Colonic mucosa (tissue), 4 donors: ENCODE measurements at regions not wholly inside any gene's neighbourhood (a gene's known extent, or its start where the extent isn't known, plus 50 kb on each side); places are given as distances from the start of the nearest gene placed in this dataset.

Source experiments
- DNase-seq: peaks from one replicate; pipeline ENCODE4 v3.0.0-alpha.2; 2020
- H3K27ac ChIP-seq: fragments of 200-600 bp; one replicate; pipeline ENCODE4 v1.8.0; 2021
- H3K27me3 ChIP-seq: fragments of 200-600 bp; one replicate; pipeline ENCODE4 v1.8.0; 2021
- H3K36me3 ChIP-seq: fragments of 200-600 bp; one replicate; pipeline ENCODE4 v1.8.0; 2021
- H3K4me1 ChIP-seq: fragments of 200-600 bp; one replicate; pipeline ENCODE4 v1.8.0; 2021; ENCODE audit warnings: mild to moderate bottlenecking
- H3K4me3 ChIP-seq: fragments of 200-600 bp; one replicate; pipeline ENCODE4 v1.8.0; 2021
- H3K9ac ChIP-seq, 2 donors: one replicate each; pipeline ENCODE4 v1.7.0; 2013; ENCODE audit warnings: control low read depth in 2 of 2, low read depth in 2 of 2, low read length in 2 of 2
- H3K9me3 ChIP-seq: fragments of 200-600 bp; one replicate; pipeline ENCODE4 v1.8.0; 2021
- intact Hi-C: fragments of 100-400 bp; cut with DNase I; formaldehyde crosslinking; loops from one replicate; pipeline ENCODE4 v1.14.1; 2022
- TF ChIP-seq, protein P1 (sequence below): fragments of 200-600 bp; IDR thresholded peaks from one replicate; pipeline ENCODE4 v1.8.0; 2022; ENCODE audit warnings: antibody characterized with exemption, mild to moderate bottlenecking
- donor health status: healthy.
- donor health status: DM: no; HTN: no; CAD: no.
- donor health status: DM: no; HTN: no; CAD: no.

DNA sequence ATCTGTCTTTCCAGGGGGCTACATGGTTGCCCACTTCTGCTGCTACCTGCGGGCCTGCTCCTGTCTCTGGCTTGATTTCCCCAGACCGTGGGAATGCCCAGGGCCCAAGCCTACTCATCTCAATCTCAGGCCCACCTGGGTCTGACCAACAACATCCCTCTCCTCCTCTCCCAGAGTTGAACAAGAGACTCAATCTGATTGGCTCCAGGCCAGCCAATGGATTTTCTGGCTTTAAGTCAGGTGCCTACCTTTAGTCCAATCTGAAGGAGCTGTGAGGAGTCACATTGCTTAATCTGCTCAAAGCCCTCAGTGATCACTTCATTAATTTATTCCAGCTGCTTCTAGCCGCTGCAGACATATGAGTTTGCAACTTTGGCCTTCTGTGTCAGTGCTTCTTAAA is 162.4 kb upstream of the KCNG1 start:
- DNase-seq: no peak
- intact Hi-C loops: no loop called here
- no peak overlapping the region for H3K27ac ChIP-seq
- no peak overlapping the region for H3K9ac ChIP-seq
- TF ChIP-seq, protein P1, sequence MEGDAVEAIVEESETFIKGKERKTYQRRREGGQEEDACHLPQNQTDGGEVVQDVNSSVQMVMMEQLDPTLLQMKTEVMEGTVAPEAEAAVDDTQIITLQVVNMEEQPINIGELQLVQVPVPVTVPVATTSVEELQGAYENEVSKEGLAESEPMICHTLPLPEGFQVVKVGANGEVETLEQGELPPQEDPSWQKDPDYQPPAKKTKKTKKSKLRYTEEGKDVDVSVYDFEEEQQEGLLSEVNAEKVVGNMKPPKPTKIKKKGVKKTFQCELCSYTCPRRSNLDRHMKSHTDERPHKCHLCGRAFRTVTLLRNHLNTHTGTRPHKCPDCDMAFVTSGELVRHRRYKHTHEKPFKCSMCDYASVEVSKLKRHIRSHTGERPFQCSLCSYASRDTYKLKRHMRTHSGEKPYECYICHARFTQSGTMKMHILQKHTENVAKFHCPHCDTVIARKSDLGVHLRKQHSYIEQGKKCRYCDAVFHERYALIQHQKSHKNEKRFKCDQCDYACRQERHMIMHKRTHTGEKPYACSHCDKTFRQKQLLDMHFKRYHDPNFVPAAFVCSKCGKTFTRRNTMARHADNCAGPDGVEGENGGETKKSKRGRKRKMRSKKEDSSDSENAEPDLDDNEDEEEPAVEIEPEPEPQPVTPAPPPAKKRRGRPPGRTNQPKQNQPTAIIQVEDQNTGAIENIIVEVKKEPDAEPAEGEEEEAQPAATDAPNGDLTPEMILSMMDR: no peak
- H3K9me3 ChIP-seq: no peaks in the 10 kb centered on the region
- H3K4me1 ChIP-seq: no peaks in the 10 kb centered on the region
- H3K36me3 ChIP-seq: no peaks in the 10 kb centered on the region
- H3K27me3 ChIP-seq: no peaks in the 10 kb centered on the region
- no peak overlapping the region for H3K4me3 ChIP-seq

DNA sequence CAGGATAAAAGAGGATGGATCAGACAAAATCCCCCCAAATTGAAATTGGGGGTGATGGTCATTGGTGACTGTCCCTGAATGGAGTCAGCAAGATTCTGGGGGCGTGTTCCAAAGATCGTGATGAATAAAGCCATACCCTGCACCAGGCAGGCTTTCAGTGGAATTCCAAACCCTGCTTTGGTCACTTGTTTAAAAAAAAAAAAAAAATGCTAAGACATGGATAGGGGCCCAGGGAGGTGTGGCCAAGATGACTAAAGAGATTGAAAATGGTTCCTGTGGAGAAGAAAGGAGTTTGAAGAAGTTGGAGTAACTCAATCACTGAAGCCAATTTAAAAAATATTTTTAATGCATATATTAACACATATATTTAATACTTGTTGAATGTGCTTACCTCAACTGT is 161.4 kb upstream of the KCNG1 start:
- TF ChIP-seq, protein P1: no peak
- no peaks in the 10 kb centered on the region for H3K9me3 ChIP-seq
- no peak overlapping the region for H3K27ac ChIP-seq
- H3K9ac ChIP-seq: no peak overlapping the region
- no peaks in the 10 kb centered on the region for H3K36me3 ChIP-seq
- no peak for DNase-seq
- no peak overlapping the region for H3K4me3 ChIP-seq
- H3K27me3 ChIP-seq: no peaks in the 10 kb centered on the region
- no peaks in the 10 kb centered on the region for H3K4me1 ChIP-seq
- intact Hi-C loops: no loop called here

DNA sequence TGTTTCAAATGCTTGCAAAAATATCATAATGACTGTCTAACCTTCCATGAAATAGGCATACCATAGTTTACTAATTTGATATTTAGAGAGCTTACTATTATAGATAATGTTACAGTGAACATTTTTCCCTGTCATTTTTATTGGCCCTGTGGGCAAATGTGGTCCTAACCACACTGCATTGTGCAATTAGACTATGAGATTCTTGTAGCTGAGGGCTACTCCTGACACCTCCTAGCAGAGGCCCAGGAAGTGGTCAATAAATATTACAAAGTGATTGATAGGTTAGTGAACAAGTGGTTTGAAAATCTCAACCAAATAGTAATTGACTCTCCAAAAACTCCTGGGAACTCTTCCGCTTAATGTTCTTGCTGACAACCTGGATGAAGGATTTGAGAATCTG is 160.5 kb upstream of the KCNG1 start:
- TF ChIP-seq, protein P1: no peak
- no peaks in the 10 kb centered on the region for H3K27me3 ChIP-seq
- no peak overlapping the region for H3K4me3 ChIP-seq
- H3K9ac ChIP-seq: no peak overlapping the region
- H3K4me1 ChIP-seq: no peaks in the 10 kb centered on the region
- intact Hi-C loops: no loop called here
- no peaks in the 10 kb centered on the region for H3K36me3 ChIP-seq
- no peak overlapping the region for H3K27ac ChIP-seq
- DNase-seq: no peak
- no peaks in the 10 kb centered on the region for H3K9me3 ChIP-seq

DNA sequence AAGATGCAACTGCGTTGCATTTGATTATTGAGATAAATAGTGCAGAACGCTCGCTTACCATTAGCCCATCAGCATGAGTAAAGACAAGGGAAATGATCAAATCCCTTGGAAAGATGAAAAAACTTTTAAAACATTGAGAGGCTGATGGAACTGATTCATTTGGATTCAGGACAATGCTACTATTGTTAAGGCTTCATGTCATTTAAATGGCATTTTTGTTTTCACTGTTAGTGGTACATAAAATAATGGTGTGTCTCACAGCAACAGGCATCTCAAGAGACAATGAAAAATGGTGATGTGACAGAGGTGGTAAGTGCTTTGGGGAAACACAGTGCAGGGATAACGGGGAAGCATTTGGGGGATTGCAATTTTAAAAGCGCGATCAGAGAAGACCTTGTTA is 159.7 kb upstream of the KCNG1 start:
- no peaks in the 10 kb centered on the region for H3K27me3 ChIP-seq
- DNase-seq: no peak
- no peaks in the 10 kb centered on the region for H3K4me1 ChIP-seq
- H3K36me3 ChIP-seq: no peaks in the 10 kb centered on the region
- intact Hi-C loops: no loop called here
- H3K9me3 ChIP-seq: no peaks in the 10 kb centered on the region
- TF ChIP-seq, protein P1: no peak
- H3K27ac ChIP-seq: no peak overlapping the region
- no peak overlapping the region for H3K4me3 ChIP-seq
- H3K9ac ChIP-seq: no peak overlapping the region

DNA sequence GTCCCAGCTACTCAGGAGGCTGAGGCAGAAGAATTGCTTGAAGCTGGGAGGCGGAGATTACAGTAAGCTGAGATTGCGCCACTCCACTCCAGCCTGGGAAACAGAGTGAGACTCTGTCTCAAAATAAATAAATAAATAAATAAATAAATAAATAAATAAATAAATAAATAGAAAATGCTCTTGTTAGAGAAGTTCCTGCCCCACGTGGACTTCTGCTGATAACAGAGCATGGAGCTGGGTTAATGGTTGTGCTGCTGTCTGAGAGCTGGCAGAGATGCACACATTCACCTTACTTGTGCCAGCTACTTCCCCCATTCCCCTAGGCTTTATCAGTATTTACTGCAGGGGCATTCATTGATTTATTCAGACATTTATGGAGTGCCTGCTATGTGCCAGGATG is 155.2 kb upstream of the KCNG1 start:
- no peaks in the 10 kb centered on the region for H3K36me3 ChIP-seq
- DNase-seq: no peak
- no peaks in the 10 kb centered on the region for H3K9me3 ChIP-seq
- no peaks in the 10 kb centered on the region for H3K27me3 ChIP-seq
- no peaks in the 10 kb centered on the region for H3K4me1 ChIP-seq
- no peak overlapping the region for H3K9ac ChIP-seq
- TF ChIP-seq, protein P1: no peak
- H3K4me3 ChIP-seq: no peak overlapping the region
- no peak overlapping the region for H3K27ac ChIP-seq
- intact Hi-C loops: no loop called here

DNA sequence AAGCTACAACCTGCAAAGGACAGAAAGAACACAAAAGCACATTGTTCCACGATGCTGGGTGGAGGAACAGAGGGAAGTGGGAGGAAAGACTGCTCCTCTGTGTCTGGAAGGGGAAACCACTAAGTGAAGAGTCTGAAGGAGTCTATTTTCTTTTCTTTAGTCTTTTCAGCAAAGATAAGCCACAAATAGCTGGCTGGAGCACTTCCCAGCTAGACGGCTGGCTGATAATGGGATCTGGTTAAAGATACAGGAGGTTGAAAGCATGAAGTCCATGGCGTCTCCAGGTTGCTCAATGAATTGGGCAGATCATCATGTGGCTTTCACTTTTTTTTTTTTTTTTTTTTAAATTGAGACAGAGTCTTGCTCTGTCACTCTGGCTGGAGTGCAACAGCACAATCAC is 154.0 kb upstream of the KCNG1 start:
- no peak for DNase-seq

More for the DNA sequence above, 154.0 kb upstream of the KCNG1 start:
- Histone ChIP-seq H3K9me3 (no peaks in the 10 kb centered on the region), H3K36me3 (no peaks in the 10 kb centered on the region), H3K27ac (no peak overlapping the region), H3K9ac (no peak overlapping the region), H3K27me3 (no peaks in the 10 kb centered on the region), H3K4me1 (no peaks in the 10 kb centered on the region), H3K4me3 (no peak overlapping the region)
- TF ChIP-seq, protein P1: no peak
- intact Hi-C loops: no loop called here
